C4-2B (cell line): ENCODE measurements at regions not wholly inside any gene's neighbourhood (a gene's known extent, or its start where the extent isn't known, plus 50 kb on each side); places are given as distances from the start of the nearest gene placed in this dataset.

Experiments
- CTCF ChIP-seq: fragments of 450-650 bp; conservative IDR thresholded peaks from 2 replicates; pipeline ENCODE4 v1.5.1; 2017; ENCODE audit warnings: mild to moderate bottlenecking
- ZFX ChIP-seq: fragments of 450-650 bp; IDR thresholded peaks from 2 replicates; pipeline ENCODE4 v1.6.1; 2017

GRCh38 chr2:195238826-195239225, 418.2 kb upstream of the SLC39A10 start:
- TF ChIP-seq CTCF (no peak), ZFX (no peak)
